ENCODE measurements at regions not wholly inside any gene's neighbourhood (a gene's known extent, or its start where the extent isn't known, plus 50 kb on each side); places are given as distances from the start of the nearest gene placed in this dataset.

GRCh38 chr9:108083160-108083750, 593.7 kb upstream of the KLF4 start:
- no peak for DNase-seq

GRCh38 chr9:108081112-108081511, 591.5 kb upstream of the KLF4 start:
- no peak for DNase-seq

GRCh38 chr9:108080285-108080684, 590.7 kb upstream of the KLF4 start:
- no peak for DNase-seq

- DNase-seq: no peak
Observed at GRCh38 chr9:108078811-108079210, 589.2 kb upstream of the KLF4 start.

- DNase-seq: no peak
Observed at GRCh38 chr9:108078375-108078774, 588.8 kb upstream of the KLF4 start.

- no peak for DNase-seq
Observed at GRCh38 chr9:108077556-108077955, 588.0 kb upstream of the KLF4 start.

- DNase-seq: no peak
Observed at GRCh38 chr9:108074900-108075299, 585.3 kb upstream of the KLF4 start.

- DNase-seq: no peak
Observed at GRCh38 chr9:108073823-108074222, 584.3 kb upstream of the KLF4 start.

- no peak for DNase-seq
Observed at GRCh38 chr9:108072740-108073139, 583.2 kb upstream of the KLF4 start.

GRCh38 chr9:108070861-108071260, 581.3 kb upstream of the KLF4 start:
- DNase-seq: no peak

GRCh38 chr9:108069991-108070390, 580.4 kb upstream of the KLF4 start:
- DNase-seq: no peak

GRCh38 chr9:108062680-108063079, 573.1 kb upstream of the KLF4 start:
- DNase-seq: no peak

- no peak for DNase-seq
Observed at GRCh38 chr9:108060175-108060574, 570.6 kb upstream of the KLF4 start.

- no peak for DNase-seq
Observed at GRCh38 chr9:108058135-108058814, 568.7 kb upstream of the KLF4 start.

- no peak for DNase-seq
Observed at GRCh38 chr9:108057421-108058134, 568.0 kb upstream of the KLF4 start.

- no peak for DNase-seq
Observed at GRCh38 chr9:108056805-108057386, 567.3 kb upstream of the KLF4 start.

GRCh38 chr9:108056084-108056804, 566.7 kb upstream of the KLF4 start:
- no peak for DNase-seq

- DNase-seq: no peak
Observed at GRCh38 chr9:108054131-108054630, 564.6 kb upstream of the KLF4 start.

GRCh38 chr9:108053555-108054061, 564.0 kb upstream of the KLF4 start:
- no peak for DNase-seq

- DNase-seq: no peak
Observed at GRCh38 chr9:108052431-108053080, 563.0 kb upstream of the KLF4 start.

- no peak for DNase-seq
Observed at GRCh38 chr9:108050894-108051293, 561.3 kb upstream of the KLF4 start.
